ENCODE measurements at regions not wholly inside any gene's neighbourhood (a gene's known extent, or its start where the extent isn't known, plus 50 kb on each side); places are given as distances from the start of the nearest gene placed in this dataset.

DNA sequence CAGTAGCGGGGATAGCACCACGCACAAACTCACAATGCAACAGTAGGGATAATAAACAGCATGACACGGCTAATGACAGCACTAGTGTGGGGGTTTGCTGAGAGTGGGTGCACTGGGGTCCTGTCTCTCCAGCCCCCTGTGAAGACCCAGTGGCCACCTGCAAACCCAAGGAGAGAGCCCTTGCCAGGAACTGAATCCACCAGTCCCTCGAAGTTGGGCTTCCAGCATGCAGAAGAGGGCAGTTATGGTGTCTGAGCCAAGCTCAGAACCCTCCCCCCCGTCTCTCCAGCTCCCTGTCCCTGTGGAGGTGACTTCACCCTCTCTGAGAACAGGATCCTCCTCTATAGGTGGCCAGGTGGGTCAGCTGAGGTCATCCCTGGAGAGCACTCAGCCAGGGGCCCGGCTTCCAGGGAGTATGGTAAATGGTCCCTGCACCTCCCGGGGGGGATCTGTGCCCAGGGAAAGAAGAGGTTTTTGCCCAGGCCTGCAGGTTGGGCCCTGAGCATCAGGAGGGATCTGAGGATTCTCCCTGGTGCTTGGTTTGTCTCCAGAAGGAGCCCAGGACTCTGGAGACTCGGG, 86.3 kb upstream of the PRR5 start:
- no peak for ATAC-seq
- Histone ChIP-seq H3K4me3 (no peak overlapping the region), H3K36me3 (ENCODE audit: insufficient read depth in 1 of 2, low read depth in 1 of 2) (no peaks in the 10 kb centered on the region), H3K27ac (no peak overlapping the region), H3K27me3 (ENCODE audit: insufficient read depth in 3 of 3, low read length in 2 of 3) (peaks cover 0 to 18% (median 17%) of the 10 kb centered on the region in 3 donors), H3K4me1 (no peaks in the 10 kb centered on the region), H3K9me3 (peaks cover 14% of the 10 kb centered on the region)
- TF ChIP-seq, protein P1, sequence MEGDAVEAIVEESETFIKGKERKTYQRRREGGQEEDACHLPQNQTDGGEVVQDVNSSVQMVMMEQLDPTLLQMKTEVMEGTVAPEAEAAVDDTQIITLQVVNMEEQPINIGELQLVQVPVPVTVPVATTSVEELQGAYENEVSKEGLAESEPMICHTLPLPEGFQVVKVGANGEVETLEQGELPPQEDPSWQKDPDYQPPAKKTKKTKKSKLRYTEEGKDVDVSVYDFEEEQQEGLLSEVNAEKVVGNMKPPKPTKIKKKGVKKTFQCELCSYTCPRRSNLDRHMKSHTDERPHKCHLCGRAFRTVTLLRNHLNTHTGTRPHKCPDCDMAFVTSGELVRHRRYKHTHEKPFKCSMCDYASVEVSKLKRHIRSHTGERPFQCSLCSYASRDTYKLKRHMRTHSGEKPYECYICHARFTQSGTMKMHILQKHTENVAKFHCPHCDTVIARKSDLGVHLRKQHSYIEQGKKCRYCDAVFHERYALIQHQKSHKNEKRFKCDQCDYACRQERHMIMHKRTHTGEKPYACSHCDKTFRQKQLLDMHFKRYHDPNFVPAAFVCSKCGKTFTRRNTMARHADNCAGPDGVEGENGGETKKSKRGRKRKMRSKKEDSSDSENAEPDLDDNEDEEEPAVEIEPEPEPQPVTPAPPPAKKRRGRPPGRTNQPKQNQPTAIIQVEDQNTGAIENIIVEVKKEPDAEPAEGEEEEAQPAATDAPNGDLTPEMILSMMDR (IDR thresholded peaks at IDR 0.05), result no peak
- intact Hi-C loops (cut with DNase I), result no loop called here
- 67 to 74% (median 71%) methylated on average over 8 of the region's 8 CpGs for WGBS, 3 donors
- peak in 1 of 2 donors; percentile 26 for DNase-seq

DNA sequence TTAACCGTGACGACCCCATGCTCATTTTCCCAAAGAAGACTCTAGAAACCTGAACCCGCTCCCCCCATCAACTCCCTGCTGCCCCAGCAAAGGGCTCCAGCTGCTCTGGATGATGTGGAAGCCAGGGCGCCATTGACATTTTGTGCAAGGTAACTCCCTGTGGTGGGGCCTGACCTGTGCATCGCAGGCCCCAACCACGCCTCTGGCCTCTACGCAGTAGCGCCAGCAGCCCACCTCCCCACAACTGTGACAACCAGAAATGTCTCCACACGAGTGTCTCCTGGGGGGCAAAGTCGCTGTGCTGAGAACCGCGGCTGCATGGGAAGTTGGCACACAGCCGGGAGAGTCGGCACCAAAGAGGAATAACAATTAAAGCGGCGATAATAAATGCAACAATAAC, 86.9 kb upstream of the PRR5 start:
- Histone ChIP-seq H3K27ac (no peak overlapping the region), H3K4me1 (no peaks in the 10 kb centered on the region), H3K36me3 (ENCODE audit: insufficient read depth in 1 of 2, low read depth in 1 of 2) (no peaks in the 10 kb centered on the region), H3K4me3 (no peak overlapping the region), H3K27me3 (ENCODE audit: insufficient read depth in 3 of 3, low read length in 2 of 3) (peaks cover 0 to 14% (median 12%) of the 10 kb centered on the region in 3 donors), H3K9me3 (peaks cover 14% of the 10 kb centered on the region)
- DNase-seq, result peak in 1 of 2 donors; percentile 13
- WGBS, 3 donors, result 86 to 91% (median 89%) methylated on average over 16 of the region's 16 CpGs
- intact Hi-C loops (cut with DNase I), result no loop called here
- TF ChIP-seq, protein P1 (IDR thresholded peaks at IDR 0.05), result no peak
- no peak for ATAC-seq

DNA sequence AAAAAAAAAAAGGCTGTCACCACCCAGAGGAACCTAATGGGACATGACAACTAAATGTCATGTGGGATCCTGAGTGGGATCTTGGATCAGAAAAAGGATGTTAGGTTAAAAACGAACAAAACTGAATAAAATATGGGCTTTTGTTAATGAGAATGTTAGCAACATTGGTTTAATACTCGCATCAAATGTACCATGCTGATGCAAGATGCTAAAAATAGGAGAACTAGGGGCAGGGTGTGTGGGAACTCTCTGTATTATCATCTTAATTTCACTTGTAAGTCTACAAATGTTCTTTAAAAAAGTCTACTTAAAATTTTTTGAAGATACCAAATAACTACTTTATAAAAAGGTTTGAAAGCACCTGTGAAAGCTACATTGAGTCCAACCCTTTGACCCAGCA, 88.8 kb upstream of the PRR5 start:
- TF ChIP-seq, protein P1 (IDR thresholded peaks at IDR 0.05), result no peak
- no peak overlapping the region for H3K27ac ChIP-seq
- DNase-seq (no peak), ATAC-seq (no peak)
- H3K4me3 ChIP-seq, result no peak overlapping the region
- H3K36me3 ChIP-seq (ENCODE audit: insufficient read depth in 1 of 2, low read depth in 1 of 2), result no peaks in the 10 kb centered on the region
- 70 to 78% (median 78%) methylated on average over 2 of the region's 2 CpGs for WGBS, 3 donors
- H3K9me3 ChIP-seq, result peaks cover 14% of the 10 kb centered on the region
- no peaks in the 10 kb centered on the region for H3K4me1 ChIP-seq
- intact Hi-C loops (cut with DNase I), result no loop called here
- peaks cover 0 to 7% (median 1%) of the 10 kb centered on the region in 3 donors for H3K27me3 ChIP-seq (ENCODE audit: insufficient read depth in 3 of 3, low read length in 2 of 3)

DNA sequence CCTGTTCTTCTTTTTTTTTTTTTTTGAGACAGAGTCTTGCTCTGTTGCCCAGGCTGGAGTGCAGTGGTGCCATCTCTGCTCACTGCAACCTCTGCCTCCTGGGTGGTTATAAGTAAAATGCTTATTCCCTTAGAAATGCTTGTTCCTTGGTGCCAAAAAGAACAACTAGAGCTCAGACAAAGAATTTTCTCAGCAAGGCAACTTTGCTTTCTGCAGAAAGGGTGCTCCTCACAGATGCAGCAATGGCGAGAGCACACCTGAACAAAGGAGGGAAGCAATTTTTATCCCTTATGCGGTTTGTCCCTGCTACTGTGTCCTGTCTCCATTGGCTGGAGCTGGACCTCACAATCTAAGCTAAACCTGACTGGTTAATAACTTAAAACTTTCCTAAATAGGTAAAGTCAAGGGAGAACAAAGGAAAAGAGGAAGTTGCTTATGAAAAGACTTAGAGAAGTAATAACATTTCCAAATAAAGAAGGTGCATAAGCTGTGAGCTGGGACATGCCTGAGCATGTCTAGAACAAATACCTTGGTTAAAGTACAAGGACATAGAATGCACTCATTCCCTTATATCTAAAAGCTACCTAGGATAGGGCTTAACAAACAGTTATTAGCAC, 90.0 kb upstream of the PRR5 start:
- Histone ChIP-seq H3K27me3 (ENCODE audit: insufficient read depth in 3 of 3, low read length in 2 of 3) (peaks cover 0 to 3% (median 0%) of the 10 kb centered on the region in 3 donors), H3K27ac (no peak overlapping the region), H3K4me1 (no peaks in the 10 kb centered on the region), H3K36me3 (ENCODE audit: insufficient read depth in 1 of 2, low read depth in 1 of 2) (no peaks in the 10 kb centered on the region), H3K9me3 (peaks cover 14% of the 10 kb centered on the region), H3K4me3 (no peak overlapping the region)
- intact Hi-C loops (cut with DNase I), result no loop called here
- no peak for DNase-seq
- 87 to 97% (median 88%) methylated on average over 2 of the region's 2 CpGs for WGBS, 3 donors
- ATAC-seq, result no peak
- TF ChIP-seq, protein P1 (IDR thresholded peaks at IDR 0.05), result no peak

Measured in psoas muscle (tissue), 7 donors.